Activated CD8-positive, alpha-beta memory T cell treated with anti-CD3 and anti-CD28 coated beads for 24 hours (primary cell): ENCODE measurements at regions not wholly inside any gene's neighbourhood (a gene's known extent, or its start where the extent isn't known, plus 50 kb on each side); places are given as distances from the start of the nearest gene placed in this dataset.
"Not testable (repeated sequence)": the region's sequence is repeated elsewhere in the genome, so short reads cannot be mapped to it uniquely, and the experiment has no call there.

Source experiments
- DNase-seq: peaks from one replicate; pipeline ENCODE4 v3.0.0-alpha.2; 2020

GRCh38 chr14:89697281-89698060 is 257.1 kb downstream of the EFCAB11 start:
- no peak for DNase-seq

DNA sequence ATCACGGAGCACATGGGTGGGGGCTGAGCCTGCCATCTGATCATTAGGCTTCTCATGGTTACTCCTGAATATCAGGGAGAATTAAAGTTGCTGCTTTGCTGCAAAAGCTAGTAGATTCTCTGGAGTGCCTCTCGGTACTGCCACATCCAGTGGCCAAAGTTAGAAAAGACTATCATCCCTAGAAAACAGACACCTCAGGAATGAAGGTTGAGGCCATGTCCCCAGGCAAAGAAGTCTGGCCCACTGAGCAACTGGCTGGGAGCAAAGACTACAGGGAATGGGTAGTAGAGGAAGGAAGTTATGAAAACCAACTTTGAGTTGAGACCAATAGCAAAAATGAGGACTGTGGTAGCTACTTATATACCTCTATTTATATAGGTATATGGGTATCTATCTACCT is 258.7 kb downstream of the EFCAB11 start:
- no peak for DNase-seq

DNA sequence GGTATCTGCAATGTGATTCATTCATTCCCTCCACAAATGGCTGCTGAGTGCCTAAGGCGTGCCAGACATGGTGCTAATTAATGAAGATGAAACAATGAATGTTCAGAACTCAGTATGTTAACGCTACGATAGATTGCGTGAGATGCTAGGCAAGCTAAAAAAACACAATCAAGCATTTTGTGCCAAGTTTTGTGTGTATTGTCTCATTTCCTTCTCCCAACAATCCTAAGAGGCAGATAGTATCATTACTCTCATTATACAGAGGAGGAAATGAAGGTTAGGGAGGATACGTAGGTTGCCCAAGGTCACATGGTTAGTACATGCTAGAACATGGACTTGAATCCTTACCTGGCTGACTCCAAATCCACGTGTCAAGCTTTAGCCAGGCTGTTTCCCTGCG is 264.4 kb downstream of the EFCAB11 start:
- no peak for DNase-seq

DNA sequence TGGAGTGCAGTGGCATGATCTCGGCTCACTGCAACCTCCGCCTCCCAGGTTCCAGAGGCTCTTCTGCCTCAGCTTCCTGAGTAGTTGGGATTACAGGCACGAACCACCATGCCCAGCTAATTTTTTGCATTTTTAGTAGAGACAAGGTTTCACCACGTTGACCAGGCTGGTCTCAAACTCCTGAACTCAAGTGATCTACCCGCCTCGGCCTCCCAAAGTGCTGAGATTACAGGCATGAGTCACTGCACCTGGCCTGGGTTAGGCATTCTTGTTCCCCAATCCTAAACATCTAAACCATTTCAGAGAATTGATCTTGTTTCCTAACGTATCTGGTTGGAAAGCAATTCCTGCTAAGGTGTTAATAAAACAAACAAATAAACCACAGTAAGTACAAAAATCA is 264.8 kb downstream of the EFCAB11 start:
- not testable (repeated sequence) for DNase-seq

GRCh38 chr14:89688507-89689211 is 265.9 kb downstream of the EFCAB11 start:
- no peak for DNase-seq

GRCh38 chr14:89687129-89687528 is 267.4 kb downstream of the EFCAB11 start:
- not testable (repeated sequence) for DNase-seq

DNA sequence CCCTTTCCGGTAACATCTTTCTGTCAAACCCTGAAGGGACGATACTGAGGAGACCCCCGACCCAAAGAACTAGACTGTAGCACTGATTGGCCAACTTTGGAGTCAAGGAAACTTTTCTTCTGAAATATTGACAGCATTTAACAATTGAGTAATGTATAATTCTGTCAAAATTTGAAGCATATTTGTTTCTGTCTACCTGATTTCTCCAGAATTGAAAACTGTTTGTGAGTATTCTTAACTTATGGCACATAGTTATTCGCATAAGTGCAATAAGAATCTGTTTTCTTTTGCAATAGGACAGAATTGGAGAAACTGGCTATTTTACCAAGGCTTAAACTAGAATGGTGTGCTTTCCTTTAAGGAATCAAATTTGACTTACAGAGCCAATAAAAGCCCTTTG is 267.1 kb upstream of the FOXN3 start:
- DNase-seq: no peak

DNA sequence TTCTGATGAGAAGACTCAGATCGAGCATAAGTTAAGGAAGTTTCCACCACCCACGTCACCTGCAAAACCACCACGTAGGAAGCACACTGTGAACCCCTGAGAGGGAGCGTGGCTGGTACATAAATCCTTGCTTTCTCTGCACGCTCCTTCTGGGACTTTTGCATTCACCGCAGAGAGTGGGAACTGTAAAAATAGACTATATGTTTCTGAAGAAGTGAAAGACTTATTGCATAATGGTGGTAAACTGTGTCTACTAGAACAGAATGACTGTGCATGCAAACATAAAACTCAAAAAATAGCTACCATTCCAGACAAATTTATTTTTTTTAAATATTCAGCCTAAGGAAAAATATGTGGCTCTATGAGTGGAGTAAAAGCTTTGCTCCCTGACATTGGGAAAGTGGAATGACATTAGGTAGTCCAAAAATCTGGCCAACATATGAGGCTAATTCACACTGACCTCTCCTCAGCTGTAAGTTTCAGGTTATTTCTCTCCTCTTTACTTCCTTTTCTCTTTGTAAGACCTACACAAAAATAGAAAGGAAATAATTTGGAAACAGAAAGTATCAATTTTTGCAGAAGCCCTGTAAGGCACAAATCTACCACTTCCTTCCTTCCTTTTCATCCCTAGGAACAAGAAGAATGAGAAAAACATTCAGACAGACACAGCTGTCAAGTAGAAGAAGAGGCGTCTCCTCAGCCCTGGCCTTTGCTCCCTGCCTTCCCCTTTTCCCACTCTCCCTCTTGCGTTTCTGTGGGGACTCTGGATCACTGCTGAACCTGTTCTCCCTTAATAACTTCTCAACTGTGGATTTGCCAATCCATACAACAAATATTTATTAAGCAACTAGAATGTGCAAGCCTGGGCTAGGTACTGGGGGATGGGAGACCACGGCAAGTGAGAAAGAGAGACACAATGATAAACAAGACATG is 264.3 kb upstream of the FOXN3 start:
- peak; percentile 80 for DNase-seq

- no peak for DNase-seq
Observed at GRCh38 chr14:89680156-89680555, 263.1 kb upstream of the FOXN3 start.

DNA sequence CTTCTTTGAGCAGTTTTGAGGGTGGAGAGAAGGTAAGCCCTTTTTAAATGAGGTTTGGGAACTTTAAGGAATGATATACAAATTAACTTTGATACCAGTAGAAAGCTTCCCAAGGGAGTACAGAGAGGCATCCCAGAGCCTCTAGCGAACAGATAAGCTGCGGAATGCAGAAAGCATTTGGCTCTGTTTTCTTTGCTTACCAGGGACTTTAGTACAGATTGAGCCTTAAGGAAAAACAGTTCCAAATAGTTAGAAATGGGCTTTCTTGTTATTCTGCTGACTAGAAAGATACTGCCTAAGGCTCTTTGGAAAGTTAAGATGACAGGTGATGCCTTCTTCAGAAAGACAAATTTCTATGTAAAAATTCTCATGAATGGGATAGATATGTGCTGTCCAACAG is 261.7 kb upstream of the FOXN3 start:
- DNase-seq: no peak

- no peak for DNase-seq
Observed at GRCh38 chr14:89675590-89675989, 258.6 kb upstream of the FOXN3 start.

DNA sequence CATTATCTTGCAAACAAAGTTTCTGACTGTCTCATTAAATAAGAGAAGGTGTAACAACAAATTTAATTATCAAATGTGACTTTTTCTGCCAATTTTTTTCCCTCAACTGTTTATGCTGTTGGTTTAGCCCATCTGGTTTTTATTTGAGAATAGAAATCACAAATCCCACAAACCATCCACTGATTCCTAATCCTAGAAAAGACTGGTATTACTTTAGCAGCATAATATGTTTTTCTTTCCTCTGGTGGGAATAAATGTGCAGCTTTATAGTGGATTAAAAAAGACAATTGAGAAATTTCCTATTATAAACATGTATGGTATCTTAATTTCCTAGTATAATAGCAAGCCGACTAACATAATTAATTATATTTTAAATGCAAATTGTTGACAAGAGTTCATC is 257.9 kb upstream of the FOXN3 start:
- DNase-seq: no peak

DNA sequence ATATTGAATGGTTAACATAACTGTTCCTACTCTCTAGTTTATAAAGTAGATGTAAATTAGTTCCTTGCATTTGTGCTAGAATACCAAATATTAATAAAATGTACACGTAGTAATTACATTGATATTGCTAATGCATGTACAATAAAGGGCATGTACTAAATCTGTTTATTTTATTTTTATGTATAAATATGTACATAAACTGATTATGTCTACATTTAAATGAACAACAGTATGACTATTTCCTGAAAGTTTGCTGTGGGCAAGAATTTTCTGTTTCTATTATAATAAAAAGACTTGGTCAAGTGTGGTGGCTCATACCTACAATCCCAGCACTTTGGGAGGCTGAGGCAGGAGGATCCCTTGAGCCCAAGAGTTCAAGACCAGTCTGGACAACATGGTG is 257.2 kb upstream of the FOXN3 start:
- DNase-seq: no peak

- DNase-seq: no peak
Observed at GRCh38 chr14:89673512-89674225, 256.6 kb upstream of the FOXN3 start.

DNA sequence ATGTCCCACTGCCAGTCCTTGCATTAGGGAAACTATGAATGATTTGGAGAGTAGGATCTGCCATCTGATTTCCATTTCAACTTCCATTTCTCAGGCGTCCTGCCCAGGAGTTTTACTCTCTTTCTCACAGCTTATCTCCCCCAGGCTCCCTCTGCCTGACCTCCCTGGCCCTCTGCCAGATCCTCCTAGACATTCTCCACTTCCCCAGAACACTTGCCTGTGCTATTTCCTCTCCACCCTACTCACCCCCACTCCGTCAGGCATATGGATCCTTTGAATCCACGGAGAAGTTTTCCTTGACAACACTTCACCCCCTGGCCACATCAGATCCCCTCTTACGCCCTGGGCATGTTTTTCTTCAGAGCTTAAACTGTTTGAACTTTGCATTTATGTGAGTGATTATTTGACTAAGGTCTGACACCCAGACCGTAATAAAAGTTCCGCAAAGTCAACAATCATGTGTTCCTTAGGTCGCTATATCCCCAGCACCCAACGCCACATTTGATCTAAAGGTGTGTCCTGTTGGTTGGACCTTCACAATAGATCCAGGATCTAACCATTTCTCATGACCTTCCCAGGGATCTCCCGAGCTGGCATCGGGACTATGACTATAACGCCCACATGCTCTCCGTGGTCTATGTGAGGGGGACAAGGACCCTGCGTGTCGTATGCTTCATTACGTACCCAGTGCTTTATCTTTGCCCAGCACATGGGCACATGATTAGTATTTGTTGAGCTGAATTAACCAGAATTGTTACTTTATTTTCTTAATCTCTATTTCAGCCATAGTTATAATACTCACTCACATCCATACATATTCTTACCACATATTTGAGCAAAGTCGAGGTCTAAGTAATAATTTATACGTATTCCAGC is 255.8 kb upstream of the FOXN3 start:
- DNase-seq: no peak

- peak; percentile 65 for DNase-seq
Observed at GRCh38 chr14:89669193-89669592, 252.2 kb upstream of the FOXN3 start.

- DNase-seq: no peak
Observed at GRCh38 chr14:89667983-89668382, 250.9 kb upstream of the FOXN3 start.

- not testable (repeated sequence) for DNase-seq
Observed at GRCh38 chr14:89665300-89666081, 248.5 kb upstream of the FOXN3 start.

DNA sequence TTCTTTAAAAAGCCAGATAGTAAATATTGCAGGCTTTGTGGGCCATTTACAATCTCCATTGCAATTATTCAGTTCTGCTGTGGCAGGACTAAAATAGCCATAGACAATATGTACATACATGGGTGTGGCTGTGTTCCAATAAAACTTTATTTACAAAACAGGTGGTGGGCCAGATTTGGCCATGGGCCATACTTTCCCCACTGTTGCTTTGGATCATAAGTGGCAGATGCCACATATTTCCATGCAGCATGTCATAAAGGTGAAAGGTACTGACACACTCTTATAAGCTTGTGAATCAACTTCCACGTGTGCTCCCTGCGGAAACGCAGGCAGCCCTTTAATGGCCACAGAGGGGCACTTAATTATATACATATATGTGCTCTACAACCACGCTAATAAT is 244.4 kb upstream of the FOXN3 start:
- DNase-seq: no peak

DNA sequence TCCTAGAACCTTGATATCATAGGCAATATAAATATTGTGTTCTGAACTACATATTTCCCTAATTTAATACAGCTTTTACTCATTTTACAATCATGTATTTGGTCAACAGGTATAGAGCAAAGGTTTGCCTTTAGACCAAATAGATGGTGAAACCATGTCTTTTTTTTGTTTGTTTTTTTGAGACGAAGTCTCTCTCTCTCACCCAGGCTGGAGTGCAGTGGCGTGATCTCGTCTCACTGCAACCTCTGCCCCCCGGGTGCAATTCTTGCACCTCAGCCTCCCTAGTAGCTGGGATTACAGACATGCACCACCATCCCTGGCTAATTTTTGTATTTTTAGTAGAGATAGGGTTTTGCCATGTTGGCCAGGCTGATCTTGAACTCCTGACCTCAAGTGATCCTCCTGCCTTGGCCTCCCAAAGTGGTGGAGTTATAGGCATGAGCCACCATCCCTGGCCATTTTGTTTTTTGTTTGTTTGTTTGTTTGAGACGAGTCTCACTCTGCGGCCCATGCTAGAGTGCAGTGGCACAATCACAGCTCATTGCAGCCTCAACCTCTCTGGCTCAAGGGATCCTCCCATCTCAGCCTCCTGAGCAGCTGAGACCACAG is 243.7 kb upstream of the FOXN3 start:
- DNase-seq: not testable (repeated sequence)
